HepG2 (cell line): ENCODE measurements at regions not wholly inside any gene's neighbourhood (a gene's known extent, or its start where the extent isn't known, plus 50 kb on each side); places are given as distances from the start of the nearest gene placed in this dataset.

ENCODE experiments used
- FOXC1 ChIP-seq: sonication (generic); formaldehyde crosslinking; IDR thresholded peaks from 2 replicates; pipeline ENCODE4 v1.8.0; 2022; ENCODE audit warnings: mild to moderate bottlenecking, missing genetic modification reagents, borderline replicate concordance
- KLF16 ChIP-seq, 2 experiments: sonication (generic) in 1 of 2; formaldehyde crosslinking in 1 of 2; IDR thresholded peaks; 2 replicates each; pipeline versions ENCODE4 v1.6.1 to v1.8.0; 2016 to 2023; ENCODE audit warnings: missing genetic modification reagents in 2 of 2, missing compliant biosample characterization in 1 of 2
- MAF1 ChIP-seq: sonication (generic); formaldehyde crosslinking; IDR thresholded peaks from 2 replicates; pipeline ENCODE4 v1.5.0; 2020; ENCODE audit warnings: missing genetic modification reagents, borderline replicate concordance
- MED1 ChIP-seq: sonication (generic); formaldehyde crosslinking; IDR thresholded peaks from 2 replicates; pipeline ENCODE4 v1.4.0; 2020; ENCODE audit warnings: missing genetic modification reagents
- RBM22 ChIP-seq: fragments of 200-400 bp; formaldehyde crosslinking; optimal IDR thresholded peaks from 2 replicates; pipeline ENCODE3; 2017; ENCODE audit warnings: mild to moderate bottlenecking, low read length, moderate library complexity
- SP1 ChIP-seq, 2 experiments: fragments of 450-650 bp in 1 of 2; sonication (generic) in 1 of 2; formaldehyde crosslinking in 1 of 2; IDR thresholded peaks; 2 replicates each; pipeline versions ENCODE4 v1.4.0 to v1.6.1; 2016 to 2020; ENCODE audit warnings: missing genetic modification reagents in 1 of 2
- TCF12 ChIP-seq, 2 experiments: fragments of 450-650 bp in 1 of 2; sonication (generic) in 1 of 2; formaldehyde crosslinking in 1 of 2; IDR thresholded peaks; 2 replicates each; pipeline versions ENCODE4 v1.6.1 to v1.8.0; 2017 to 2022; ENCODE audit warnings: antibody characterized with exemption in 1 of 2, mild to moderate bottlenecking in 1 of 2, missing genetic modification reagents in 1 of 2, moderate library complexity in 1 of 2
- XBP1 ChIP-seq: sonication (generic); formaldehyde crosslinking; IDR thresholded peaks from 2 replicates; pipeline ENCODE4 v1.5.0; 2020; ENCODE audit warnings: missing genetic modification reagents
- TF ChIP-seq, protein P1 (sequence below): sonication (generic); formaldehyde crosslinking; IDR thresholded peaks from 2 replicates; pipeline ENCODE4 v1.9.0; 2021; ENCODE audit warnings: missing genetic modification reagents, borderline replicate concordance
- TF ChIP-seq, protein P2 (sequence below), 2 experiments: sonication (generic) in 1 of 2; formaldehyde crosslinking in 1 of 2; IDR thresholded peaks; 2 replicates each; pipeline versions ENCODE4 v1.5.1 to v1.6.1; 2011 to 2020; ENCODE audit warnings: borderline replicate concordance in 1 of 2, low read depth in 1 of 2, low read length in 1 of 2, mild to moderate bottlenecking in 1 of 2, missing genetic modification reagents in 1 of 2, moderate library complexity in 1 of 2
- TF ChIP-seq, protein P3 (sequence below): IDR thresholded peaks from 2 replicates; pipeline ENCODE4 v1.6.1; 2016; ENCODE audit warnings: mild to moderate bottlenecking, missing biosample characterization, missing genetic modification reagents
- TF ChIP-seq, protein P4 (sequence below): IDR thresholded peaks from 2 replicates; pipeline ENCODE4 v1.6.1; 2016
- TF ChIP-seq, protein P5 (sequence below): sonication (generic); formaldehyde crosslinking; IDR thresholded peaks from 2 replicates; pipeline ENCODE4 v1.5.0; 2020; ENCODE audit warnings: mild to moderate bottlenecking, missing genetic modification reagents
- TF ChIP-seq, protein P6 (sequence below): sonication (generic); formaldehyde crosslinking; IDR thresholded peaks from 2 replicates; pipeline ENCODE4 v1.4.0; 2020; ENCODE audit warnings: missing genetic modification reagents

DNA sequence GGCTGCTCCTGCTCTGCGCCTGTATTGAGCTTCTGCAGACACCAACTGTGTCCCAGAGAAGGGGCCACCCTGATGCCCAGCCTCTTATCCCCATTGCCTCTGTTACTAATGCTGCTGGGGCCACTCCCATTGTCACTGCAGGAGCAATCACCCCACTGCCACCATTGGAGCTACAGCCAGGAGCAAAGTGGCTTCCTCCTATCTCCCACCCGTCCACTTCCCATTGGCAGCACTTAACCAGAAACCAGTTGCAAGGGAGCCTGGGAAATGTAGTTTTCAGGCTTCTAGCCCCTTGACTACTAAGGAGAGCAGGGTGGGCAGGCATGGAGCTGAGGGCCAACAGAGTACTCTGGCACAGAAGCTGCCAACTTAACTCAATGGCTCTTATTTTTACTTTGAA lies 55.9 kb upstream of the KLF13 start (continued):
- TF ChIP-seq XBP1 (CRISPR knock-in tag), result no peak
- no peak for TF ChIP-seq TCF12 (IDR thresholded peaks at IDR 0.05)
- no peak for TF ChIP-seq TCF12 (CRISPR knock-in tag; IDR thresholded peaks at IDR 0.05)
- TF ChIP-seq, protein P1, sequence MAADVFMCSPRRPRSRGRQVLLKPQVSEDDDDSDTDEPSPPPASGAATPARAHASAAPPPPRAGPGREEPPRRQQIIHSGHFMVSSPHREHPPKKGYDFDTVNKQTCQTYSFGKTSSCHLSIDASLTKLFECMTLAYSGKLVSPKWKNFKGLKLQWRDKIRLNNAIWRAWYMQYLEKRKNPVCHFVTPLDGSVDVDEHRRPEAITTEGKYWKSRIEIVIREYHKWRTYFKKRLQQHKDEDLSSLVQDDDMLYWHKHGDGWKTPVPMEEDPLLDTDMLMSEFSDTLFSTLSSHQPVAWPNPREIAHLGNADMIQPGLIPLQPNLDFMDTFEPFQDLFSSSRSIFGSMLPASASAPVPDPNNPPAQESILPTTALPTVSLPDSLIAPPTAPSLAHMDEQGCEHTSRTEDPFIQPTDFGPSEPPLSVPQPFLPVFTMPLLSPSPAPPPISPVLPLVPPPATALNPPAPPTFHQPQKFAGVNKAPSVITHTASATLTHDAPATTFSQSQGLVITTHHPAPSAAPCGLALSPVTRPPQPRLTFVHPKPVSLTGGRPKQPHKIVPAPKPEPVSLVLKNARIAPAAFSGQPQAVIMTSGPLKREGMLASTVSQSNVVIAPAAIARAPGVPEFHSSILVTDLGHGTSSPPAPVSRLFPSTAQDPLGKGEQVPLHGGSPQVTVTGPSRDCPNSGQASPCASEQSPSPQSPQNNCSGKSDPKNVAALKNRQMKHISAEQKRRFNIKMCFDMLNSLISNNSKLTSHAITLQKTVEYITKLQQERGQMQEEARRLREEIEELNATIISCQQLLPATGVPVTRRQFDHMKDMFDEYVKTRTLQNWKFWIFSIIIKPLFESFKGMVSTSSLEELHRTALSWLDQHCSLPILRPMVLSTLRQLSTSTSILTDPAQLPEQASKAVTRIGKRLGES (CRISPR knock-in tag), result no peak
- no peak for TF ChIP-seq MED1 (CRISPR knock-in tag)
- TF ChIP-seq, protein P2, sequence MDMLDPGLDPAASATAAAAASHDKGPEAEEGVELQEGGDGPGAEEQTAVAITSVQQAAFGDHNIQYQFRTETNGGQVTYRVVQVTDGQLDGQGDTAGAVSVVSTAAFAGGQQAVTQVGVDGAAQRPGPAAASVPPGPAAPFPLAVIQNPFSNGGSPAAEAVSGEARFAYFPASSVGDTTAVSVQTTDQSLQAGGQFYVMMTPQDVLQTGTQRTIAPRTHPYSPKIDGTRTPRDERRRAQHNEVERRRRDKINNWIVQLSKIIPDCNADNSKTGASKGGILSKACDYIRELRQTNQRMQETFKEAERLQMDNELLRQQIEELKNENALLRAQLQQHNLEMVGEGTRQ (IDR thresholded peaks at IDR 0.05; ENCODE audit: low read depth, low read length), result no peak
- TF ChIP-seq, protein P2 (CRISPR knock-in tag; IDR thresholded peaks at IDR 0.05; ENCODE audit: borderline replicate concordance), result no peak
- TF ChIP-seq, protein P3, sequence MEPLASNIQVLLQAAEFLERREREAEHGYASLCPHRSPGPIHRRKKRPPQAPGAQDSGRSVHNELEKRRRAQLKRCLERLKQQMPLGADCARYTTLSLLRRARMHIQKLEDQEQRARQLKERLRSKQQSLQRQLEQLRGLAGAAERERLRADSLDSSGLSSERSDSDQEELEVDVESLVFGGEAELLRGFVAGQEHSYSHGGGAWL (CRISPR knock-in tag), result no peak
- no peak for TF ChIP-seq RBM22
- TF ChIP-seq, protein P4, sequence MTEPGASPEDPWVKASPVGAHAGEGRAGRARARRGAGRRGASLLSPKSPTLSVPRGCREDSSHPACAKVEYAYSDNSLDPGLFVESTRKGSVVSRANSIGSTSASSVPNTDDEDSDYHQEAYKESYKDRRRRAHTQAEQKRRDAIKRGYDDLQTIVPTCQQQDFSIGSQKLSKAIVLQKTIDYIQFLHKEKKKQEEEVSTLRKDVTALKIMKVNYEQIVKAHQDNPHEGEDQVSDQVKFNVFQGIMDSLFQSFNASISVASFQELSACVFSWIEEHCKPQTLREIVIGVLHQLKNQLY (CRISPR knock-in tag), result no peak
- TF ChIP-seq, protein P5, sequence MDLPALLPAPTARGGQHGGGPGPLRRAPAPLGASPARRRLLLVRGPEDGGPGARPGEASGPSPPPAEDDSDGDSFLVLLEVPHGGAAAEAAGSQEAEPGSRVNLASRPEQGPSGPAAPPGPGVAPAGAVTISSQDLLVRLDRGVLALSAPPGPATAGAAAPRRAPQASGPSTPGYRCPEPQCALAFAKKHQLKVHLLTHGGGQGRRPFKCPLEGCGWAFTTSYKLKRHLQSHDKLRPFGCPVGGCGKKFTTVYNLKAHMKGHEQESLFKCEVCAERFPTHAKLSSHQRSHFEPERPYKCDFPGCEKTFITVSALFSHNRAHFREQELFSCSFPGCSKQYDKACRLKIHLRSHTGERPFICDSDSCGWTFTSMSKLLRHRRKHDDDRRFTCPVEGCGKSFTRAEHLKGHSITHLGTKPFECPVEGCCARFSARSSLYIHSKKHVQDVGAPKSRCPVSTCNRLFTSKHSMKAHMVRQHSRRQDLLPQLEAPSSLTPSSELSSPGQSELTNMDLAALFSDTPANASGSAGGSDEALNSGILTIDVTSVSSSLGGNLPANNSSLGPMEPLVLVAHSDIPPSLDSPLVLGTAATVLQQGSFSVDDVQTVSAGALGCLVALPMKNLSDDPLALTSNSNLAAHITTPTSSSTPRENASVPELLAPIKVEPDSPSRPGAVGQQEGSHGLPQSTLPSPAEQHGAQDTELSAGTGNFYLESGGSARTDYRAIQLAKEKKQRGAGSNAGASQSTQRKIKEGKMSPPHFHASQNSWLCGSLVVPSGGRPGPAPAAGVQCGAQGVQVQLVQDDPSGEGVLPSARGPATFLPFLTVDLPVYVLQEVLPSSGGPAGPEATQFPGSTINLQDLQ (CRISPR knock-in tag), result no peak
- TF ChIP-seq, protein P6, sequence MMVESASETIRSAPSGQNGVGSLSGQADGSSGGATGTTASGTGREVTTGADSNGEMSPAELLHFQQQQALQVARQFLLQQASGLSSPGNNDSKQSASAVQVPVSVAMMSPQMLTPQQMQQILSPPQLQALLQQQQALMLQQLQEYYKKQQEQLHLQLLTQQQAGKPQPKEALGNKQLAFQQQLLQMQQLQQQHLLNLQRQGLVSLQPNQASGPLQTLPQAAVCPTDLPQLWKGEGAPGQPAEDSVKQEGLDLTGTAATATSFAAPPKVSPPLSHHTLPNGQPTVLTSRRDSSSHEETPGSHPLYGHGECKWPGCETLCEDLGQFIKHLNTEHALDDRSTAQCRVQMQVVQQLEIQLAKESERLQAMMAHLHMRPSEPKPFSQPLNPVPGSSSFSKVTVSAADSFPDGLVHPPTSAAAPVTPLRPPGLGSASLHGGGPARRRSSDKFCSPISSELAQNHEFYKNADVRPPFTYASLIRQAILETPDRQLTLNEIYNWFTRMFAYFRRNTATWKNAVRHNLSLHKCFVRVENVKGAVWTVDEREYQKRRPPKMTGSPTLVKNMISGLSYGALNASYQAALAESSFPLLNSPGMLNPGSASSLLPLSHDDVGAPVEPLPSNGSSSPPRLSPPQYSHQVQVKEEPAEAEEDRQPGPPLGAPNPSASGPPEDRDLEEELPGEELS (CRISPR knock-in tag), result no peak
- TF ChIP-seq KLF16 (CRISPR knock-in tag; IDR thresholded peaks at IDR 0.05), result no peak
- TF ChIP-seq FOXC1 (CRISPR knock-in tag), result no peak
- no peak for TF ChIP-seq SP1 (IDR thresholded peaks at IDR 0.05)
- no peak for TF ChIP-seq SP1 (CRISPR knock-in tag; IDR thresholded peaks at IDR 0.05)
- no peak for TF ChIP-seq MAF1 (CRISPR knock-in tag)
